ENCODE measurements at regions not wholly inside any gene's neighbourhood (a gene's known extent, or its start where the extent isn't known, plus 50 kb on each side); places are given as distances from the start of the nearest gene placed in this dataset.

DNA sequence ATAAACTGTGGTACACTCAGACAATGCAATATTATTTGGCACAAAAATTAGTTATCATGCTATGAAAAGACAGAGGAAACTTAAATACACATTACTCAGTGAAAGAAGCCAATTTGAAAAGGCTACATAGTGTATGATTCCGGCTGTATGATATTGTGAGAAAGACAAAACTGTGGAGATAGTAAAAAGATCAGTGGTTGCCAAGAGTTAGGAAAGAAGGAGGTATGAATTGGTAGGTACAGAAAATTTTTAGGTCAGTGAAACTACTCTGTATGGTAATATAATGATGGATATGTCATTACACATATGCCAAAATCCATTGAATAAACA lies 458.8 kb upstream of the CBLB start:
- no peak for TF ChIP-seq CTCF (IDR thresholded peaks at IDR 0.05)
- no peak for TF ChIP-seq POLR2A (IDR thresholded peaks at IDR 0.05)
- H3K4me1 ChIP-seq, result no peaks in the 10 kb centered on the region
- no peak overlapping the region for H3K4me3 ChIP-seq
- no peaks in the 10 kb centered on the region for H3K36me3 ChIP-seq
- DNase-seq, result no peak
- intact Hi-C loops (cut with DNase I; ENCODE audit: low total_unique reads), result no loop called here
- H3K27me3 ChIP-seq, result no peaks in the 10 kb centered on the region
- no peak overlapping the region for H3K27ac ChIP-seq
- H3K9me3 ChIP-seq, result peaks cover 0 to 3% of the 10 kb centered on the region in 2 donors

GRCh38 chr3:106328224-106328623 lies 459.4 kb upstream of the CBLB start:
- intact Hi-C loops (cut with DNase I; ENCODE audit: low total_unique reads), result no loop called here

GRCh38 chr3:106329521-106329920 lies 460.7 kb upstream of the CBLB start:
- Histone ChIP-seq H3K4me3 (no peak overlapping the region), H3K4me1 (no peaks in the 10 kb centered on the region), H3K27me3 (no peaks in the 10 kb centered on the region), H3K9me3 (peaks cover 0 to under 1% of the 10 kb centered on the region in 2 donors), H3K36me3 (no peaks in the 10 kb centered on the region), H3K27ac (no peak overlapping the region)
- intact Hi-C loops (cut with DNase I; ENCODE audit: low total_unique reads), result no loop called here
- no peak for DNase-seq
- TF ChIP-seq CTCF (IDR thresholded peaks at IDR 0.05) (no peak), POLR2A (IDR thresholded peaks at IDR 0.05) (no peak)

More at GRCh38 chr3:106328224-106328623, 459.4 kb upstream of the CBLB start:
- H3K9me3 ChIP-seq, result peaks cover 0 to 3% of the 10 kb centered on the region in 2 donors
- H3K4me1 ChIP-seq, result no peaks in the 10 kb centered on the region
- no peak for DNase-seq
- no peaks in the 10 kb centered on the region for H3K36me3 ChIP-seq
- no peaks in the 10 kb centered on the region for H3K27me3 ChIP-seq
- H3K4me3 ChIP-seq, result no peak overlapping the region
- TF ChIP-seq POLR2A (IDR thresholded peaks at IDR 0.05) (no peak), CTCF (IDR thresholded peaks at IDR 0.05) (no peak)
- no peak overlapping the region for H3K27ac ChIP-seq

DNA sequence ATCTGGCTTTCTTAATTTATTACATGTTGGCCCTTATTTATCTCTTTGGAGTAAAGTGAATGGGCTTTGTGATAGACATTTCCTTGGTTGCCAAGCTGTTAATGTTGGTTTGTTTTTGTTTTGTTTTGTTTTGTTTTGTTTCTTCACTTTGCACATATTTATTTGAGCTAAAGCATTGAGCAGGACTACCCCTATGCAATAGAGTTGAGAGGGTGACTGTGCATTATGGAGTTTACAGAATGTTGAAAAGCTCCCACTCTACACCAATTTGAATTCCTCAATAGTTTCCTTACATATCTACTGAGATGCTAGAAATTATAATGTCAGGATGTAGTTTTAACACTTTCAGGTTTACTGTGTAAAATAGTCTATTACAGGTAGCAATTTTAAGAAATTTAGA lies 462.8 kb upstream of the CBLB start:
- no peaks in the 10 kb centered on the region for H3K27me3 ChIP-seq

DNA sequence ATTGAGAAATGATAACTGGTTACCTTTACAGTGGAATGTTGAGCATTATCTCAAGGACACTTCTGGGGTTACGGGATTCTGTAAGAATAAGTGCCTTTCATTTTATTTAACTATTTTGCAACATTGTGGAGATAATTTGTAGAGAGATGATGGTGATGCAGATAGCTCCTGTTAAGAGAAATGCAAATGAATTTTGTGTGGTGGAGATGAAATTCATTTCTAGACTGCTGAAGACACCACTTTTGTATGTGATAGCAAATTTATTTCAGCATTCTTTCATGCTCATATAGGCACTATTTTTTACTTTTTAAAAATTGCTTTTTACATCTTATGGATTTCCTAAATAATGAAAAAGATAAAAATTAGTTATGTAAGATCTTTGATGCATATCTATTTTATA lies 463.3 kb upstream of the CBLB start:
- no peaks in the 10 kb centered on the region for H3K9me3 ChIP-seq
- DNase-seq, result no peak
- no peaks in the 10 kb centered on the region for H3K4me1 ChIP-seq
- H3K36me3 ChIP-seq, result no peaks in the 10 kb centered on the region
- H3K27me3 ChIP-seq, result no peaks in the 10 kb centered on the region
- no peak overlapping the region for H3K4me3 ChIP-seq
- TF ChIP-seq CTCF (IDR thresholded peaks at IDR 0.05) (no peak), POLR2A (IDR thresholded peaks at IDR 0.05) (no peak)
- no peak overlapping the region for H3K27ac ChIP-seq
- intact Hi-C loops (cut with DNase I; ENCODE audit: low total_unique reads), result no loop called here

More for the DNA sequence above, 462.8 kb upstream of the CBLB start:
- TF ChIP-seq CTCF (IDR thresholded peaks at IDR 0.05), result no peak
- TF ChIP-seq POLR2A (IDR thresholded peaks at IDR 0.05), result no peak
- H3K27ac ChIP-seq, result no peak overlapping the region
- no peaks in the 10 kb centered on the region for H3K9me3 ChIP-seq
- no peaks in the 10 kb centered on the region for H3K4me1 ChIP-seq
- H3K36me3 ChIP-seq, result no peaks in the 10 kb centered on the region
- intact Hi-C loops (cut with DNase I; ENCODE audit: low total_unique reads), result no loop called here
- DNase-seq, result no peak
- no peak overlapping the region for H3K4me3 ChIP-seq

Data from uterus (tissue), 3 donors.